Neural progenitor cell (in vitro differentiated cells): ENCODE measurements at regions not wholly inside any gene's neighbourhood (a gene's known extent, or its start where the extent isn't known, plus 50 kb on each side); places are given as distances from the start of the nearest gene placed in this dataset.

Experiments used
- EZH2 ChIP-seq: fragments of 200-600 bp; sonication (generic); IDR thresholded peaks from 2 replicates; pipeline ENCODE4 v1.6.1; 2017; ENCODE audit warnings: antibody characterized with exemption, mild to moderate bottlenecking, moderate library complexity
- EZH2phosphoT487 ChIP-seq: fragments of 200-600 bp; sonication (generic); IDR thresholded peaks from 2 replicates; pipeline ENCODE4 v1.6.1; 2017; ENCODE audit warnings: antibody characterized with exemption
- TF ChIP-seq, protein P1 (sequence below): fragments of 200-600 bp; sonication (generic); IDR thresholded peaks from 2 replicates; pipeline ENCODE4 v1.5.1; 2017; ENCODE audit warnings: antibody characterized with exemption, mild to moderate bottlenecking

DNA sequence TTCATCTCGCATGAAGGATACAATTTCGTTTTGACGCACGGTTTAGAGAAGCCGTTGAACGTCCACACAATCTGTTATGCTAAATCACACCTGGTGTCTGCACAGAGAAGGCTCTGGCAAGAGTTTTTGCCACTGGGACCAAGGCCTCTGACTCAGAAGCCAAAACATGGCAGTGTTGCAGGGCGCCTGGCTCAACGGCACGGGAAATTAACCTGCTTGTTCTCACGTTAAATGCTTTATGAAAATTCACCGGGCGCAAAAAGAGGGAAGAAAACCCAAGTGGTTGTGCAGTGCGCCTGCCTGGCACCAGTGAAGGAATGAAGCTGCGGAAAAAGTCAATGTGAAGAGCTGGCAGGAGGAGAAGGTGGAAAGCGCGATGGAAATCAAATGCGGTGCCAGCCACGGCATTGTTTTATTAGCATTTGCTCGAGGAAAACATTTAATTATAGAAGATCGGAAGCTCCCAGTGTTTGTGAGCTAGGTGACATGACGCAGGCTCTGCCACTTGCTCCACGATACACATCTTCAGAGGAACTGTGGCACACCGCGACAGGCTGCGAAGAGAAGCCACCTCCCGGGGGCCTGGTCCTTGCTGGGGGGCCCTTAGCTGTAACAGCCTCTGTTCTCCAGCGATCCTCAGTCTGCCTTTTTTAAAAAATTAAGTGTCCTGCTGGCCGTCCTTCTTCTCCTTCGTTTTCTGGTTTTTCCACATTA is 126.2 kb downstream of the ZIC5 start:
- TF ChIP-seq, protein P1, sequence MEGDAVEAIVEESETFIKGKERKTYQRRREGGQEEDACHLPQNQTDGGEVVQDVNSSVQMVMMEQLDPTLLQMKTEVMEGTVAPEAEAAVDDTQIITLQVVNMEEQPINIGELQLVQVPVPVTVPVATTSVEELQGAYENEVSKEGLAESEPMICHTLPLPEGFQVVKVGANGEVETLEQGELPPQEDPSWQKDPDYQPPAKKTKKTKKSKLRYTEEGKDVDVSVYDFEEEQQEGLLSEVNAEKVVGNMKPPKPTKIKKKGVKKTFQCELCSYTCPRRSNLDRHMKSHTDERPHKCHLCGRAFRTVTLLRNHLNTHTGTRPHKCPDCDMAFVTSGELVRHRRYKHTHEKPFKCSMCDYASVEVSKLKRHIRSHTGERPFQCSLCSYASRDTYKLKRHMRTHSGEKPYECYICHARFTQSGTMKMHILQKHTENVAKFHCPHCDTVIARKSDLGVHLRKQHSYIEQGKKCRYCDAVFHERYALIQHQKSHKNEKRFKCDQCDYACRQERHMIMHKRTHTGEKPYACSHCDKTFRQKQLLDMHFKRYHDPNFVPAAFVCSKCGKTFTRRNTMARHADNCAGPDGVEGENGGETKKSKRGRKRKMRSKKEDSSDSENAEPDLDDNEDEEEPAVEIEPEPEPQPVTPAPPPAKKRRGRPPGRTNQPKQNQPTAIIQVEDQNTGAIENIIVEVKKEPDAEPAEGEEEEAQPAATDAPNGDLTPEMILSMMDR: no peak
- TF ChIP-seq EZH2 (no peak), EZH2phosphoT487 (no peak)
